AG08396 (cell line): ENCODE measurements at regions not wholly inside any gene's neighbourhood (a gene's known extent, or its start where the extent isn't known, plus 50 kb on each side); places are given as distances from the start of the nearest gene placed in this dataset.
"Not testable (repeated sequence)": the region's sequence is repeated elsewhere in the genome, so short reads cannot be mapped to it uniquely, and the experiment has no call there.

ENCODE experiments used
- DNase-seq: peaks from one replicate; pipeline ENCODE4 v3.0.0; 2012; ENCODE audit warnings: low spot score, mixed read lengths

DNA sequence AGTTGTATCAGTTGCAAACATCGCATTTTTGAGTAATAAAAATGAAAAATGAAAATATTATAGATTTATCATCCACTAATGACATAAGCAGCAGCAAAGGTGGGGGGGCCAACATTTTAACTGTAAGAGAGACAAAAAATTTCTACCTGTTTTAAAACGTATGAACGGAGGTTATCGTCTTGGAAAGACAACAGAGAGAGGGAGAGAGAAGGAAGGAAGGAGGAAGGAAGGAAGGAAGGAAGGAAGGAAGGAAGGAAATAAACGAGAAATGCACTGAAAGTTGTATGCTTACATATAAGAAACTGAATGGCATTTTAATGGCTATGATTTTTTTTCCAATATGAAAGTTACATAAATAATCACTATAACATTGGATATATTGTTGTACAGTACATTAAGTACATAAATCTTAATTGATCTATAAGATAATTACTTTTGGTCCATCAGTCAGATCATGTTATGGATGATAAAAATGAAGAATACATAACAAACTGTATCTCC is 862.8 kb upstream of the SLITRK1 start:
- DNase-seq: no peak

DNA sequence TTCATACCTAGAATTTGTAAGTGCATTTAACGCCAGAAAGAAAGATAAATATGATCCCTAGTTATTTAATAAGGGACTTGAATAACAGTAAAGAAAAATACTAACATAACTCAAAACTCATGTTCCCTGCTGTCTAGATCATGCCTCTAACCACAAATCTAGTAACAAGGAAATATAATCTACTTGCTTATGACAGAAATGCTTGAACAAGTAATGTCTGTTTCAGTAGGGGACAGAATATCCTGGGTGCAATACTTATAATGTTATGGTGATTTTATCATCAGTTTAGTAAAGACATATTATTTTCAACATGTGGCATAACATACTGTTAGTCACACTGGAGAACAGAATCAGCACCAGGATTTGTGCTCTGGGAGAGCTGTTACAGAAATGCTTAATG is 861.9 kb upstream of the SLITRK1 start:
- no peak for DNase-seq

DNA sequence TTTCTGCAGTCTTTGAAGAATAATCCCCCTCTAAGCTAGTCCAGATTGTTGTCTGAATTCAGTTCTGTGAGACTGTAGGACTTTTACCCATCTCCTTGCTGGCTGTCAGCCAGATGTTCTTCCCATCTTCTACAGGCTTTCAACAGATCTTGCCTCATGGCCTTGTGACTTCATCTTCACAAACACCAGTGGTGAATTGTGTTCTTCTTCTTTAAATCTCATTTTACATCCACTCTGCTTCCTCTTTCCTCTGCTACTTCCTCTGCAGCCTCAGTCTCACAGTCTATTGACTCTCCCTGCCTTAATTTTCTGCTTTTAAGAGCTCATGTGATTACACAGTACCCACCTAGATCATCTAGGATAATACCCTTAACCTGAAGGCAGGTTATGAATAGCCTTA is 859.0 kb upstream of the SLITRK1 start:
- no peak for DNase-seq

DNA sequence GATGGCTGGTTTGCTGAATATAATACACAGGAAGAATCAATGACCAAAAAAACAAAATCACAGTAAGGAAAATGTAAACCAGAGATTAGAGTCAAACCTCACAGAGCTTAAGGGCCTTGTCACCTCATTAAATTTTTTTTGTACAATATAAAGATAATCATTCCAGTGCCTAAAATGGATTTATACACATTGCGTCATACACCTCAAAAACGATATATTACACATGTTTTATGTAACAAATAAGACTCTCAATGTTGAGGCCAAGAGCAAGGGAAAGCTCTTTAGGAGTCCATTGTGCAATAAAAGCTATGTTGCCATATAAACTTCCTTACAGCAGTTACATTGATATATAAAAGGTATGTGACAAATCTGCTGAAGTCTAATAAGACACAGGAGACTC is 856.7 kb upstream of the SLITRK1 start:
- DNase-seq: no peak

DNA sequence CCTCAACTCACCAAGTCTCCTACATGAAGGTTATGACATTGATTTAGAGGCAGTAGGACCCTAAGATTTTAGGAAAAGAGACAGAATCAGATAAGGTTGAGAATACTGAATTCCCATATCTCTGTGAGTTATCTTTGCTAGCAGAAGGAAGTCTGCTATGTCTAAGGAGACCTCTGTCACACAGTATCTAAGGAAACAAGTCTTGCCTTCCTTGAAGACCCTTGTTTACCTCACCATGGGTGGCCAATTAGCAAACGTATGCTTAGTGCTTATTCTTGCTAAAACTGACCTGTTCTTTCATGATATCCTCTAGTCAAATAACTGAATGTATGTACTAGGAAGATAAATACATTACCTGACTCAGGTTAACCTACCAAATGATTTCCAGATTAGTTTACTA is 855.4 kb upstream of the SLITRK1 start:
- DNase-seq: no peak

DNA sequence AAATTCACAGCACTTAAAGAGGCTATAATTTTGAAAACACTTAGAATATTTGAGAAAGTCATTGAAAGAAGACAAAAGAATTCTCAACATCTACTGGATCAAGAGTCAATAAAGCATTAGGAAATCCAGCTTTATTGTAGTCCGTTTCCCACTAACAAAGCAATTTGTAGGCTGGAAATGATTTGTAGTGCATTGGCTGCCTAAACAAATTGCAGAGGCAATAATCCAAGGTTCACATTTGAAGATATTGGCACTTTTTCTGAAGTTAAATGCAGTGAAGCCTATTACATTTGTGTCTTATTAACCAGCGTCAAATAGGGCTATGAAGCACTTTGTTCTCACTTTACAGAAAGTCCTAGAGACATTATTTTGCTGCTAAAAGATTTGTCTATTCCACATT is 848.1 kb upstream of the SLITRK1 start:
- DNase-seq: no peak

DNA sequence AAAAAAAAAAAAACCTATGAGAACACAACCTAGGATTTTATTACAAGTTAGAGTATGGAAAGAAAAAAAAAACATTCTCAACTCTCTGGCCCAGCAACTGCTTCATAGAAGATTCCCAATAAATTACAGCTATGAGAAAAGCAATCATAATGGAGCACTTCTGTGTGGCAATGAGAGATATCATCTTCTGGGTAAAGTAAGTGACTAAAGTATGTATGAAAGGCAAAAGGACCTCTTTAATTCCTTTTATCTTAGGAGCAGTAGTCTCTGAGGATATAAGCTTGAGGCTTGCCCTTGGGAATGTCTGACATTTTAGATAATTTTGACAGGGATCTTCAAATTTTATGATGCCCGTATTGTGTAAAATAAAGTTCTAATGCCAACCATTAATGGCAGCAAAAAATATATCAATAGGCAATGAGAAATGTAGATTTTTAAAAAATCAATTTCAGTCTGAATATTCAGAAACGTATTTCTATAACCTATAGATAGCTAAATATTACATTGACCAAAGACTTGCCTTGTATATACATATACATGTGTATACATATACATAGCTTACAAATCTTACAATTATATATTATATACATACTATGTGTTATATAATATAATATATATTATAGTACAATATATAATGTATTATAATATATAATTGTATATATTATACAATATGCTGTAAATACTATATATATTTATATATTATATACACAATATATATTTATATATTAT is 823.9 kb upstream of the SLITRK1 start:
- DNase-seq: no peak

DNA sequence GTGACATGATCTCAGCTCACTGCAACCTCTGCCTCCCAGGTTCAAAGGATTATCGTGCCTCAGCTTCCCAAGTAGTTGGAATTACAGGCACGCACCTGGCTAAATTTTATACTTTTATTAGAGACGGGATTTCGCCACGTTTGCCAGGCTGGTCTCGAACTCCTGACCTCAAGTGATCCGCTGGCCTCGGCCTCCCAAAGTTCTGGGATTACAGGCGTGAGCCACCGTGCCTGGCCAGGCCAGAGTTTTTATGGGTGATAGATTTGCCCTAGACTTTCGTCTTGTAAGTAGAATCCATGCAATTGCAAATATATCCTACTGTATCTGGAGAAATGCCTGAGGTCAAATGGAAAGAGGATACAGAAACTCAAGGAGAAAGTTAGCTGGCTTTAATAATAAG is 819.9 kb upstream of the SLITRK1 start:
- no peak for DNase-seq

DNA sequence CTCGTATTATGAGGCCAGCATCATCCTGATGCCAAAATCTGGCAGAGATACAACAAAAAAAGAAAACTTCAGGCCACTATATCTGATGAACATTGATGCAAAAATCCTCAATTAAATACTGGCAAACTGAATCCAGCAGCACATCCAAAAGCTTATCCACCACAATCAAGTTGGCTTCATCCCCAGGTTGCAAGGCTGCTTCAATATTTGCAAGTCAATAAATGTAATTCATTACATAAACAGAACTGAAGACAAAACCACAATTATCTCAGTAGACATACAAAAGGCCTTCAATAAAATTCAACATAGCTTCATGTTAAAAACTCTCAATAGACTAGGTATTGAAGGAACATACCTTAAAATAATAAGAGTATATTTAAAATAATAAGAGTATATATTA is 815.3 kb upstream of the SLITRK1 start:
- DNase-seq: not testable (repeated sequence)

DNA sequence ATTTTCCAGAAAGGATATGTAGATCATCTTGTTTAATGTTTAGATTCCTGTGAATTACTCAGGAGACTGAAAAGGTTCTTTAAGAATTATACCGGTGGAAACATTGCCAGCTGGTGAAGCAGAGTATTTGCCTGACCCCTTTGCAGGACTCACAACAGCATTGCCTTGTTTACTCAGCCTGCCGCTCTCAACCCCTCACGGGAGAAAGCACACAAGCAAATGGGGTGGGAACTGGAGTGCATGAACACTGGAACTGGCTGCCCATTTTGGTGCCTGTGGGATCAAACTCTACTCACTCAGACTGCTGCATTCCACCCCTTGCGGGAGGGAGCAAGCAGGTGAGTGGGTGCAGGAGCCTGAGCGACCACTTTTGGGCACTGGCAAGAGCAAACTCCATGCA is 804.7 kb upstream of the SLITRK1 start:
- no peak for DNase-seq

DNA sequence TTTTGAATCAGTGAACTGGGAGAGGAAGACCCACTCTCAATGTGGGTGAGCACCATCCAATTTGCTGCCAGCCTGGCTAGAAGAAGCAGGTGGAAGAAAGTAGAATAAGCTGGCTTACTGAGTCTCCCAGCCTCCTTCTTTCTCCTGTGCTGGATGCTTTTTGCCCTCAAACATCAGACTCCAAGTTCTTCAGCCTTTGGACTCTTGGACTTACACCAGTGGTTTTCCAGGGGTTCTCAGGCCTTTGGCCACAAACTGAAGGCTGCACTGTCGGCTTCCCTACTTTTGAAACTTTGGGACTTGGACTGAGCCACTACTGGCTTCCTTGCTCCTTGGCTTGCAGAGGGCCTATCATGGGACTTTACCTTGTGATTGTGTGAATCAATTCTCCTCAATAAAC is 804.2 kb upstream of the SLITRK1 start:
- no peak for DNase-seq

DNA sequence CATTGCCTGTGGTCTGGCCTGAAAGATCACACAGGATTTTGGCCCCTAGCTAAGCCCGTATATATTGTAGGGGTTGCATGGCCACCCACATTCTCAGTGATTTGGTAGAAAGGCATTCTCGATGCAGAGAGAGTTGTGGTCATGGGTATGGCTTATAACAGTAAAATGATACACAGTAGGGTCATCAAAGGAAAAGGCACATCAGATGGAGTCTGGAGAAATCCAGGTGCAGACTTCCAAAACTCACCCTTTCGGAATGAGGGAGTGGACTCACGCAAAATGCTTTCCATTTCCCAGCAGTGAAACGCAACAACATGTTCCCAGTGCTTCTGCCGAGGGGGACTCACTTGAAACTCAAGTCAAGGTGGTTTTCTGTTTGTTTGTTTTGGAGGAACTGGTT is 802.5 kb upstream of the SLITRK1 start:
- DNase-seq: no peak

DNA sequence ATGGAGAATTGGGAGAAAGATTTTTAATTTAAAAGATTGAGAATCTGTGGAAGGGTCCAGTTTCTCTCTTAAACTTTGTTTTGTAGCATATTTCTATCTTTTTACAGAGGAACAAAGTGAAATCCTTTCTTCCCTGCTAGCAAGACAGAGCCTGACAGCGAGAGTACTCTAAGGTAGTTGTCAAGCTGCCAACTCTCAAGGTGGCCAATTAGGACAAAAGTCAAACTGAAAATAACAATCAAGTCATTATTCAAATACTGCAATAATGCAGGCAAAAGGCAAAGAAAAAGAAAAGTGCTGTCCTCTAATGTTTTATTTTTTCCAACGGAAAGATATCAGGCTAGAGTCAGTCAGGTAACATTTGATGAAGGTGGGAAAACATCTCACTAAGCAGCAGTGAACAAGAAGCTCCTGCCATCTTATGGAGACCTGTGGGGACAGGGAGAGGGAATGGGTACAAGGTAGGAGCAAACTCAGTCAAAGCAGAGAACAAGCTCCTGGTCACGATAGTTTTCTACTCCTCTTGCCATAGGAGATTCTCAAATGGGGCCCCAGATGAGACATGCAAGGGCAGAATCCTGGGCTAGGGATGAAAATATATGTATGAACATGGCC is 801.9 kb upstream of the SLITRK1 start:
- no peak for DNase-seq

DNA sequence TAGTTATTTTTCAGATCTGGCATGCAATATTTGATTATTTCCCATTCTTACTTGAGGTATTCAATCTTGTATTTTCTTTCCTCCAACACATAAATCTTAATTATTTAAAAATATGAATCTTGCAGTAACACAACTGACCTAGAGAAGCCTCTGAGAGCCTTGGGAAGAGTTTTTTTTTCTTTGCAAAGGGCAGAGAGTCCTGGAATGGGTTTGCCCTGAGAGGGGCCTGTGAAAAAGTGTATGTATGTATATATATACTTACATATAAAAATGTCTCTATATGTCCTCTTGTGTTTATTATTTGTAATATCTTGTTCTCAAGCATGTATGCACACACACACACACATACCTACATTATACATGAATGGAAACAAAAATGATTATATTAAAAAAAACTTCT is 801.2 kb upstream of the SLITRK1 start:
- no peak for DNase-seq

DNA sequence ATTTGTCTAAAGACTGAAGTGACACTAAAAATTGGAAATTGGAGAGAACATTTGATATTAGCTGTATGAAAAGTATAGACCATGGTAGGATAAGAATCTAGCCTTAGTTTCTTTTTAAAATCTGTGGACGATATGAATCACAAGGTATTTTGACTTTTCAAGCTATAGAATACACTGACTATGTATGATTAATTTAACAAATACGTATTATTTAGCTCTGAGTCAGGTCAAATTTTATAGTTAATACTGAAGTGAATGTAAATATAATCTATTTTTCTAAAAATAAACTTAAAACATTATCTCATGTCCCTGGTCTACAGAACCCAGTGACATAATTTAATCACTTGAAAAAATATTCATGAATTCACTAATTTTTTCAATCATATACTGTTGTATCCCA is 795.6 kb upstream of the SLITRK1 start:
- no peak for DNase-seq

DNA sequence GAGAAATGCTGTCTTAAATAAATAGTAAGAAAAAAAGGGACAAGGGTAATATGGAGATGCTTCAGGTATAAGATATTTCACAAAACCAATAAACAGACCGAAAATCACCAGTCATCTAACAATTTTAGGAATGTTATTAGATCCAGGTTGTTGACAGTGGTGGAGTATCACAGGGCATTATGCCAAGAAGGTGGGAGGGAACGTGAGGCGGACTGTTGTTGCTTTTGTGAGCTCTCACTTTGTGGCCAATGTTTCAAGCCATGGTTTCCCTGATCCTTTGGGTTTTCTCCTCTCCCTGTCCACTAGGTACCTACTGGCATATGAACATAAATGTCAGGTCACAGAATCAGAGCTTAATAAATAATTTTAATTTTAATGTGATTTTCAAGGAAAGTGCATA is 790.3 kb upstream of the SLITRK1 start:
- DNase-seq: no peak

DNA sequence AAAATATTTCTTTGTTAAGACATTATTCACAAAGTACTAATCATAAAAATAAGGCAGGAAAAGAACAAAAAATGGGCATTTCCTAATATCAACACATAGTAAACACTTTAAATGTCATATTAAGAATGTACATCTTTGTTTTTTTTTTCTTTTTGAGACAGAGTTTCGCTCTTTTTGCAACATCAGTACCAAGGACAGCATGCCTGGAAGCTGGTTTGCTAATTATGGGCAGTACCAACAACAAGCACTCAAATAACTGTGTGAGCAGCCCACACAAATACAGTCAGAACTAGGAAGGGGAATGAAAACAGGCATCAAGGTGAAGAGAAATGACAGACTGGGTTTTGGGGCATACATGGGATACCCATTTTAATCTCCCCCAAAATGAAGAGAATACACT is 788.0 kb upstream of the SLITRK1 start:
- no peak for DNase-seq

DNA sequence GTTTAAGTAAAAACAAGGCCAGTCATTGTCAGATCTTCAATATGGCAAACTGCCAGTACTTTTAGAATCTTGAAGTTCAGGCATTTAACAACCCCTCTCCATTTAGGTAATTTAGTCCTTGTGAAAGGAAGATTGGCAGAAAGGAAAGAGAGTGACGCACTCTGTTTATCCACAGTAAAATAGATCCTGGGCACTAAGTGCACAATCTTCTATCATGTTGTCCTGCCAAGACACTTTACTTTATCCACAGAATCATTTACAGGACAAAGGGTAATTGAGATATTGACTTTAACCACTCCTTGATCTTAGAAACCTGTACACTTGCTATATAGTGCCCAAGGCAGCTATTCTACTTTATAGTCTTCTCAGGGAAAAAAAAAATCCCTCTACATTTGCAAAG is 786.4 kb upstream of the SLITRK1 start:
- DNase-seq: no peak

DNA sequence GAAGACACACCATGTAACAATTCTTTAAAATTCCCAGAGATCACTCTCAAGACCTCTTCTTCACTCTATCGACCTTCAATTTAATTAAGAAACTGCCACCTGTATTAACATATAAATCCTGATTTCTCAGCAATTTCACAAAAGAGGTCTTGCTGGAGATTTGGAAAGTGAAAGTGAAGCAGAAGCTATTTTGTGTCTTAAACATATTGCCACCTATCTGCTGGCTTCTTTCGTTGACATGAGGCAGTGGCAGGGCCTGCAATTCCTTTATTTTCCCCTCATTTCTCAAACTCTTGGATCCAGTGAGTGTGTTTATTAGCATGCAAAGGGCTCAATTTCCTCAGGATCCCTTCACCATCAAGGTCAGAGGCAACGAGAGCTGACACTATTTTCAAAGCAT is 780.2 kb upstream of the SLITRK1 start:
- DNase-seq: no peak

DNA sequence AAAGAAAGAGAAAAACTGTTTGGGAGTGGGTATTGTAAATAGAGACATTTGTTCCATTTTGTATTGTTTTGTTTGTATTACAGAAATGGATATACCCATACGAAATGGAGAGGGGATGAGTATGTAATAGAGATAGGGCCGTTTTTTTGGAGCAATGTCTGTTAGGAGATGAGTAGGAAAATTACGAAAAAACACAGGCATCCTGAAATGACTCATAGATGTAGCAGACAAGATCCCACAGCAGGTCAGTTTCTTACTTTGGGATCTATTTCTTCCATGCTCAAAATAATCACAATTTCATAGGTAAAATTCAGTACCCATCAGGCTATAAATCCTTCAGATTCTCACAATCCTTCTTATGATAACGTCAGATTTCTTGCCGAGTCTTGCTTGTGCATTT is 779.4 kb upstream of the SLITRK1 start:
- DNase-seq: no peak

DNA sequence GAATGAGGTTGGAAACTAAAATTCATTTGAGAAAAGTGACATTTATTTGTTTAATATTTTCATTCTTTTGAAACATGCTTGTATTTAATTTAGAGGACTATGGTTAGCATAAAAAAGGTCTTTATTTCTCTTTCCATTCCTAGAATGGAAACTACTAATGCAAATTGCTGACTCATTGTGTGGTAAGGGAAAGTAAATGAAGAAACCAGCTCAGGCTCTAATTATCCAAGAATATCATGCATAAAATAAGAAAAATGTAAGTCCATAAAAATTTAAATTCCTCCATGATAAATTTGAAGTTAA is 777.0 kb upstream of the SLITRK1 start:
- no peak for DNase-seq

DNA sequence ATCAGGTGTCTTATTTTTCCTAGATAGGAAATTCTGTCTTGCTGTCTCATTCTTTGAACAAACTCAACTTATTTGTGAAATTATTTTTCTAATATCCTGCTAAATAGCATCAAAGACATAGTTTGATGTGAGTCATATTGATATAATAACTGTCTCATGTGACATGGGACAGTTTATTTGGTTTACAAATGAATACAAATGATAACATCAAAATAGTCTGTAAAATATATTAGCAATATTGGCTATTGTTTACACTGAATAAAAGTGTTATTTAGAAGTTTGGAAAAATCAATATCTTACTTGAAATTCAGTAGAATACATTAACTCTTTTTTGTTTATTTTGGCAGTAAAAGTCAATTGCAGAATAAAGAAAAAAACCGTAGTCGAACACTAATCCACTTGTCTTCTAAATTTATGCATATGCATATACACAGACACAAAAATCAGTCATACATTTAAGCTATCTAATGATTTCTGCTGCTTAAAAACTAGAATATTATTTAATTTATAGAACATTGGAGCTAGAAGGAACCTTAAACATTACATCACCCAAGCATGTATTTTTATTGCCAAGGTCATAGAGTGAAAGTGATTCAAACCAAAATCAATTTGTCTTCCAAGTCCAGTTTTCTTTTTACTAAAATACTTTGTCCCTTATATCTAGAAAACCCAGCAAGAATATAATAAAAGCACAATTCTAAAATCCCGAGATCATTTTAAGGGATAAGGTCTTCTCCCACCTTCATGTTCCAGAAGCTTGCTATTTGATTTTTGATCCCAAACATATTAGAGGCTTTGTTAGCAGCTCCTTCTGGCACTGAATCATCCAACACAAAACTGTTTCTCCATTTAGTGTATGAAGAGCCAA is 776.5 kb upstream of the SLITRK1 start:
- DNase-seq: no peak

DNA sequence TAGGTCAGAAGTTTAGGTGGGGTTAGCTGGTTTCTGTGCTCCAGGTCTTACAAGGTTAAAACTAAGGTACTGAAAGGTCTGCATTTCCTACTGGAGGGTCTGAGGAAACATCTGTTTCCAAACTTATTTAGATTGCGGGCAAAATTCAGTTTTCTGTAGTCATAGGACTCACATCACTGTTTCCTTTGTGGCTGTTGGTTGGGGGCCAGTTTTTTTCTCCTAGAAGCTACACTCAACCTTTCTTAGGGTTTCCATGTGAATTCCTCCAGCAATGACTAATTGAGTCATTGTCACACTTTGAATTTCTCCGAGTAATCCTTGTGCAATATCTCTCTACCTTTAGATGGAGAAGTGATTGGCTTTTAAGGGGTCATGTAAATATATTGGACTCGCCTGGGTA is 773.4 kb upstream of the SLITRK1 start:
- DNase-seq: no peak
